Activated naive CD4-positive, alpha-beta T cell treated with anti-CD3 and anti-CD28 coated beads, Interleukin-2, amount 50 U/mL, for 72 hours (primary cell): ENCODE measurements at regions not wholly inside any gene's neighbourhood (a gene's known extent, or its start where the extent isn't known, plus 50 kb on each side); places are given as distances from the start of the nearest gene placed in this dataset.

ENCODE experiments used
- ATAC-seq, 2 donors: fragments of 150-1000 bp; cut with Tn5 transposase; 2 replicates each; pipeline ENCODE4 v1.10.0; 2021; ENCODE audit warnings: mild to moderate bottlenecking in 2 of 2, moderate library complexity in 2 of 2
- DNase-seq, 2 donors: peaks; one replicate each; pipeline ENCODE4 v3.0.0; 2021 to 2022; ENCODE audit warnings: low spot score in 2 of 2
- H3K27ac Mint-ChIP-seq, 2 donors: one replicate each; pipeline ENCODE4 v1.8.0; 2022; ENCODE audit warnings: mild to moderate bottlenecking in 2 of 2, mixed read lengths in 2 of 2
- H3K36me3 Mint-ChIP-seq, 2 donors: one replicate each; pipeline ENCODE4 v1.8.0; 2022; ENCODE audit warnings: mixed read lengths in 2 of 2
- H3K9me3 Mint-ChIP-seq, 2 donors: one replicate each; pipeline ENCODE4 v1.8.0; 2022; ENCODE audit warnings: mixed read lengths in 2 of 2

DNA sequence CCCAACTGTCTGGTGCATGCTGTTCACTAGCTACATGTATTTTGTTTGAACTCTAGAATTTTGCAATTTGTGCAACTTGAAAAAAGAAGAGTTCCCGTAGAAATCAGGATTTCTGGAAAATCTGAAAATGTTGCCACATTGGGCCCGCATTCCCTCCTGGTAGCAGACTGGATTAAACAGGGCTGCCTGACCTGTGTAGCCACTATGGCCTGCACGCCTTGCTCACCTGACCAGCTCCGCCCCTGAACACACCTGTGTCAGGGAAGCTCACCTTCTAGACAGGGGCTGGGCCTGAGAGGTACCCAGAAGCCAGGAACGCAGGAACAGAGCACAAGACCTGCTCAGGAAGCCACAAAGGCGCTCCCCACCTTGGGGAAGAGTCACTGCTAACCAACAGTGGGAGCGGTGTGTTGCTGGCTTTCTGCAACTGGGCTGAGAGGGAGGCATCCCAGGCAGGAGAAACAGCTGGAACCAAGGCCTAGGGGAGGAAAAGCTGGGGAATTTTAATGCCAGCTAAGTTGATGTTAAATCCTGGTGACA, 106.5 kb downstream of the UQCRFS1 start:
- no peak for DNase-seq
- Mint-ChIP-seq H3K36me3 (no peaks in the 10 kb centered on the region), H3K9me3 (peaks cover 4 to 19% of the 10 kb centered on the region in 2 donors), H3K27ac (no peak overlapping the region)
- no peak for ATAC-seq

DNA sequence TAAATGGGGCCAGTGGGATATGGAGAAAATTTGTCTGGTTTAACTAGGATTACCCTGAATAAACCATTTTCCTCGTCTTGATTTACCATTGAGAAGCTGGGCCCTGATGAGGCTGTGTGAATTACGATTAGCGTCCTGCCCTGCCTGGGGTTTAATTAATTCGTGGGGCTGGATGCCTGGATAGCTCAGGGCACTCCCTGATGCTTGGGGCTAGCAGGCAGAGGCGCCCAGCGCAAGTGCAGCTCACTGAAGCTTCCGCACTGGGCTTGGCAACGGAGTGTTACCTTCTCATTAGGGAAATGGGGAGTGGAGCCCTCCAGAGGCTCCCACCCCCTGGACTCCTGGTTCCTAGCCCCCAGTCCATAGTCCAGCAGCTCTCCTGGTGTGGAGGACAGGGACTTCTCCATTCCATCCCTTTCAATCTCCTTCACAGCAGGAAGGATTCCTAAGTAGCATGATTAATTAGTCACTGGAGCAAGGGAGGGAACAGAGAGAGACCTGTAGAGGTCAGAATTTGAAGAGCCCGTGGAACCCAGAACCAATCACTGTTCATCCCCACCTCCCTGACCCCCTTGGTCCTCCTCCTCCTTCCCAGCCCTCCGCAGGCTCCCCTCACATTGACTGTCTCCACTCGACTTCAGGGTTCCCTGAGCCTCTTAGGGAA, 107.2 kb downstream of the UQCRFS1 start:
- no peak for DNase-seq
- Mint-ChIP-seq H3K9me3 (peaks cover 5 to 20% of the 10 kb centered on the region in 2 donors), H3K36me3 (peaks cover 0 to under 1% of the 10 kb centered on the region in 2 donors), H3K27ac (no peak overlapping the region)
- no peak for ATAC-seq

DNA sequence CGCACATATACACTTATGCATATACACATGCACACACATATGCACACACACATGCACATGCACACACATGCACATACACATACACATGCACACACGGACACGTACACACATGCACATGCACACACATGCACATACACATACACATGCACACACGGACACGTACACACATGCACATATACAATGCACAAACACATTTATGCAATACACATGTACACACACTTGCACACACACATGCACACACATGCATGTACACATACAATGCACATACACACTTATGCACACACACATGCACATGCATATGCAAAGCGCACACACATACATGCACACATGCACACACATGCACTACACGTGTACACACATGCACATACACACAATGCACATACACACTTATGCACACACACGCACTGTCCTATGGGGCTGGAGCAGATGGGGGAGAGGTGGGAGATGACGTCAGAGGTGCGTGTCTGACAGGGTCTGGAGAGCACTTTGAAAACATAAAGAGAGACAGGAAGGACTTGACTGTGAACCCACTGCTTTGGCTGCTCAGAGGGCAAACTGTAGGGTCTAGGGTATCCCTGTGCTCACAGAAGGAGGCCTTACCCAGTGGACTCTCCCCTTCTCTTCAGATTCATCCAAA, 108.2 kb downstream of the UQCRFS1 start:
- peaks cover 0 to 5% of the 10 kb centered on the region in 2 donors for H3K36me3 Mint-ChIP-seq
- DNase-seq (no peak), ATAC-seq (no peak)
- H3K27ac Mint-ChIP-seq: no peak overlapping the region
- peaks cover 9 to 24% of the 10 kb centered on the region in 2 donors for H3K9me3 Mint-ChIP-seq

DNA sequence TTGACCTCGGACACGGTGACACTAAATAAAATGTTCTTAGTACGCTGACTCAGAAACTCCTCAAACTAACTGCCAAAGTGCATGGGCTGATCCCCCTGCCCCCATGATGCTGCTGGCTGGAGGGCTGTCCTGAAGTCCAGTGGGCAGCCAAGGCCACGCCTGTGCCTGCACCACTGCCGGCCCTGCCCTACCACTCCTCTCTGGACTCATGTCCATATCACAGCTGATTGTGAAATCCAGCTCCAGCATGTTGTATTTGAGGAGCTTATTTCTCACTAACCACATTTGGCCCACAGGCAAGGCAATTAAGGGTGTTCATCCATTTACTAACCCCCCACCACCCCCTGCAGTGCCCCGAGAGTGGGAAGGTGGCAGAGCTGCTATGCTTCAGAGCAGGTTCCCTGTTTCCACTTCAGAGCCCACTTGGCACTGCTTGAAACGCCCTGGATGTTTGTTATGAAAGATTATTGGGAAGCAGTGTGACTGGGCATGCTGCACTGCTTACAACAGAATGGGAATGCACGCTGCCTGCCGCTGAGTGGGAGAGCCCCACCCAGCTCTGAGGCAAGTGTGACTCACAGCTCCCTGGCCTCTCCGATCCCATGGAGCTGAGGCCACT, 114.0 kb downstream of the UQCRFS1 start:
- H3K27ac Mint-ChIP-seq: no peak overlapping the region
- no peak for ATAC-seq
- H3K36me3 Mint-ChIP-seq: peaks cover 0 to 5% of the 10 kb centered on the region in 2 donors
- H3K9me3 Mint-ChIP-seq: peaks cover 4 to 10% of the 10 kb centered on the region in 2 donors
- DNase-seq: no peak

DNA sequence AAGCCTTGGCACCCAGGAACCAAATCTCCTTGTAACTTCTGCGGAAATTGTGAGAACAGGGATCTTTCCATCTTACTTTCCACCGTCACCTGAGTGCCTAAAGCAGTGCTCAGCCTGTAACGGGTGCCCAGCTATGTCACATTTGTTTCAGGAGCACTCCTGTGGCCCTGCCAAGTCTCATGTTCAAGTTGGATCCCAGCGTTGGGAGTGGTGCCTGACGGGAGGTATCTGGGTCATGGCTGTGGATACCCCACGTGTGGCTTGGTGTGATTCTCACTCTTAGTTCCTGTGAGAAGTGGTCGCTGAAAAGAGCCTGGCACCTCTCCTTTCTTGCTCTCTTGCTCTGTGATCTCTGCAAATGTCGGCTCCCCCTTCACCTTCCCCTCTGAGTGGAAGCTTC, 114.9 kb downstream of the UQCRFS1 start:
- Mint-ChIP-seq H3K9me3 (peaks cover 4% of the 10 kb centered on the region in 2 donors), H3K27ac (no peak overlapping the region), H3K36me3 (peaks cover 0 to 5% of the 10 kb centered on the region in 2 donors)
- DNase-seq (no peak), ATAC-seq (no peak)

DNA sequence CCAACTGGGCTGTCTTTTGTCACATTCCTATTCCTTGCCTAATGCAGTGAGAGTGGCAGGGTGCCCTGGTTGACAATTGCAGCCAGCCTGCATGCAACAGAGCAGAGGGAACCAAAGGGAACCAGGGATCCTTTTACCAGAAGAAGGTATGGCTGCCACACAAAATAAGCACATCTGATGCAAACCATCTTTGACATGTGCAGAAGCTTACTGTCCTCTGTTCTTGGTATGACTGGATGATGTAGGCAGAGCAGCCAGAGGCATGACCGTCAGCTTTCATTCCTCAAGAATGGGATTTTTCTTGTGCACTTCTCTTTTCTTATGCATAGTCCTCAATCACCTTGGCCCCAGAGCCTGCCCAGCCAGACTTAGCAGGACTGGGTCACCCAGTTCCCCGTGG, 116.1 kb downstream of the UQCRFS1 start:
- no peak overlapping the region for H3K27ac Mint-ChIP-seq
- peaks cover 0 to 5% of the 10 kb centered on the region in 2 donors for H3K36me3 Mint-ChIP-seq
- H3K9me3 Mint-ChIP-seq: peaks cover 4% of the 10 kb centered on the region in 2 donors
- DNase-seq (no peak), ATAC-seq (no peak)

DNA sequence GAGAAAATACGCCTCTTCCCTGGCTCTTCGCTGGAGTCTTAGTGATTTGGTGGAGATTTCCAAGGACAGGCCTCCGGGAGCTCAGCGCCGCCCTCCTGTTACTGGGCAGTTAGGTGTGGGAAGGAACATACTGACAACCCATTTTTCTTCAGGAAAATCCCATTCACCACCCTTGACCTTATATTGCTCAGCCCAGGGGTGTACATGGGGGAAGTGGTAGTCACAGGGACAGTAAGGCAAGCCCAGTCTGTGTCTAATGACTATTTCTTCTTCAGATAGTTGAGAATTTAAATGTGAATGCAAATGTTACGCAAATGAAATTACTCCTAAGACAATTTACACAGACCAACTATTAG, 119.4 kb downstream of the UQCRFS1 start:
- ATAC-seq (no peak), DNase-seq (no peak)
- H3K9me3 Mint-ChIP-seq: no peaks in the 10 kb centered on the region
- H3K36me3 Mint-ChIP-seq: no peaks in the 10 kb centered on the region
- H3K27ac Mint-ChIP-seq: no peak overlapping the region

DNA sequence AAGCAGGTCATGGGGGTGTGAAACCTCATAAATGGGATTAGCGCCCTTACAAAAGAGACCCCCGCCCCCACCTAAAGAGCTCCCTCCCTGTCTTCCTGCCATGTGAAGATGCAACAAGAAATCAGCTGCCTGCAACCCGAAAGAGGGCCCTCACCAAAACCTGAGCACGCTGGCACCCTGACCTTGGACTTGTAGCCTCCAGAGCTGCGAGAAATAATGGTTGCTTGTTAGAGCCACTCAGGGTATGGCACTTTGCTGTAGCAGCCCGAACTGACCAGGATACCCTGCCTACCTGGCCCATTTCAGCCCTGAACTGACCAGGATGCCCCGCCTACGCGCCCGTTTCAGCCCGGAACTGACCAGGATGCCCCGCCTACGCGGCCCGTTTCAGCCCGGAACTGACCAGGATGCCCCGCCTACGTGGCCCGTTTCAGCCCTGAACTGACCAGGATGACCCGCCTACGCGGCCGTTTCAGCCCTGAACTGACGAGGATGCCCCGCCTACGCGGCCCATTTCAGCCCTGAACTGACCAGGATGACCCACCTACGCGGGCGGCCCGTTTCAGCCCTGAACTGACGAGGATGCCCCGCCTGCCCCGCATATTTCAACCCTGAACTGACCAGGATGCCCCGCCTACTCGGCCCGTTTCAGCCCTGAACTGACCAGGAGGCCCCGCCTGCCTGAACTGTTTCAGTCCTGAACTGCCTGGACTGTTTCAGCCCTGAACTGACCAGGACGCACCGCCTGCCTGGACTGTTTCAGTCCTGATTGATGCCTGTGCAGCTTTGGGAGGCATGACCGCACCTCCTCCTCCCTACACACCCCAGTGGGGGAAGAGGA, 120.0 kb downstream of the UQCRFS1 start:
- Mint-ChIP-seq H3K9me3 (no peaks in the 10 kb centered on the region), H3K27ac (no peak overlapping the region), H3K36me3 (no peaks in the 10 kb centered on the region)
- ATAC-seq (no peak), DNase-seq (no peak)

DNA sequence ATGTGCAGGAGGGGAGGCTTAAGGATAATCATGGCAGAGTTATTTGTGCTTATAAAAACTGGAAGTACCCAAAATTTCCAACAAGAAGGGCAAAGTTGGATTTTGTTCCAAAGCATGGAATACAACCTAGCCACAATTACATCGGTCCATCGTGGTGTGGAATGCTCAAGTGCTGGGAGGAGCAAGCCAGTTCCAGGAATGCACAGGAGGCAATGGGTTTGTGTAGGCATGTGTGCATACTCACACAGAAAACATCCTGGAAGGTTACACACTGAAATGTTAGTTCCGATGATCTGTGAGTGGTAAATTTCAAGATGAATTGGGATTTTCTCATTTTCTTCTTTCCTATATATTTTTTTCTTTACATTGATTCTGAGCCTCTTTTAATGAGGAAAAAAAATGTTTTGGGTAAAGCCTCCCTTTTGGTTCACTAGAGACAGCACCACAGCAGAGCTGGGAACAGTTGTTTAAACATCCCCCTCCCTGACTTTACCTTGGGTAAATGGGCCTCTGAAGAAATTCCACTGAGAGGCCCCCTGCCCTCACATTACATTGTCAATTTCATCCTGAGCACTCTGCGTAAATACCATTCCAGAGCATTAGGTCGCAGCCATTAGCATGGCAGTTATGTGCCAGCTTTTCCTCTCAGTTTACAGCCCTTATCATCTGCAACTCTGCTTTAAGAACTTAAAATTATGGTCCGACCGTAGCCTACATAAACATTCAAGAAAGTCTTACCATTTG, 122.0 kb downstream of the UQCRFS1 start:
- no peaks in the 10 kb centered on the region for H3K36me3 Mint-ChIP-seq
- no peaks in the 10 kb centered on the region for H3K9me3 Mint-ChIP-seq
- no peak overlapping the region for H3K27ac Mint-ChIP-seq

DNA sequence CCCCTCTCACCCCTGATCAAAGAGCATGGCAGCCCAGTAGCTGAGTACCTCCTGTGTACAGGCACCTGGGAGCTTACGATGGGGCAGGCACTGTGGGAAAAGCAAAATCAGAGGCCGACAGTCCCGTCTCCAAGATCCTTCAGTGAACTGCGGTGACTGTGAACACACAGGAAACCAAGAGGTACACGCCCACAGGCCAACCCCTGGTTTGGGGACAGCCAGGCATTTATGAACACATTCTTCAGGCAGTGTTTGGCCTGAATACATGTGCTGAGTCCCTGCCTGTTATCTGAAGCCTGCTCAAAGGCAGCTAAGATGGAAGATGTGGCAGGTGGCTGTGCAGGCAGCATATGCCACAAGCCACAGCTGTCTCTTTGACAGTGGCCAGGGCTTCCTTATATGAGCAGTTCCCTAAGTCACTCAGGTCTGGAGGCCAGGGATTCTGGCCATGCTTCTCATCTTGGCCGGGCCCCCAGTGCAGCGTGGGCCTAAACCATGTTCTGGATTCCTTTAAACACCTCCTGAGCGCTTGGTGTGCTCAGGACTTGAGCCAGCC, 123.6 kb downstream of the UQCRFS1 start:
- Mint-ChIP-seq H3K9me3 (no peaks in the 10 kb centered on the region), H3K27ac (no peak overlapping the region), H3K36me3 (no peaks in the 10 kb centered on the region)
- no peak for ATAC-seq
- no peak for DNase-seq

More for the DNA sequence above, 122.0 kb downstream of the UQCRFS1 start:
- no peak for DNase-seq
- ATAC-seq: no peak

DNA sequence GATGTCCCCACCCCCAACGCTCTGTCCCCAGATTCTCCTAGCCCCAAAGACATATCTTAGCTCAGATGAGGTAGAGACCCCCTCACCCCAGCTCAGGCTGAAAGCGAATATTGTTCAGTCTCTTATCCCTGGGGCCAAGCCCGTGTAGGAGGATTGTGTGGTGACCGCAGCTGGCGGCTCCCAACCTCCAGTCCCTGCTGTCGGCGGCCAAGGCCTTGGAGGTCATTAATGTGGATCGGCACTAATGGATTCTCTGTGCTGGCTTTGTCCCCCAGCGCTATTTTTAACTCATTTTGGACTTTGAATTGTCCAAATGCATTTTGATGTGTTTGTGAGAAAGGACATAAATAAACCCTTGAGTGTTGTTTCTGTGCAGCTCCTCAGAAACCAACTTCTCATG, 124.2 kb downstream of the UQCRFS1 start:
- Mint-ChIP-seq H3K9me3 (no peaks in the 10 kb centered on the region), H3K36me3 (no peaks in the 10 kb centered on the region), H3K27ac (no peak overlapping the region)
- ATAC-seq: no peak
- DNase-seq: no peak

DNA sequence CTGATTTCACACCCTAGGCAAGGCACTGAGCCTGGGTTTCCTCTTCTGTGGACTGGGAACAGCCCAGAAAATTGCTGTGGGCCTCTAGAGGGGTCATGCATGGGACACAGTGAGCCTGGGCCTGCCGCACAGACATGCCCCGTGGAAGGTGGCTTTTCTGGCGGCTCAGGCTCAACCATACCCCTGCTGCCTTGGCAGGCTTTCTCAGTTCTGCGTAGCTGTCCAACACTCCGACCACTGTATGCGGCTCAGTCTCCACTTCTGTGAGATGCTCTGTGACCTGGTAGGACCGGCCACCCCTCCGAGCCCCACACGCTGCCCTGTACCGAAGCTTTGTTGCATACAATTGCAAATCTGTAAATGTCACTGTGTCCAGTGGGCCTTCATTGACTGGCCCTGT, 126.3 kb downstream of the UQCRFS1 start:
- Mint-ChIP-seq H3K36me3 (no peaks in the 10 kb centered on the region), H3K27ac (no peak overlapping the region), H3K9me3 (no peaks in the 10 kb centered on the region)
- ATAC-seq (no peak), DNase-seq (no peak)

DNA sequence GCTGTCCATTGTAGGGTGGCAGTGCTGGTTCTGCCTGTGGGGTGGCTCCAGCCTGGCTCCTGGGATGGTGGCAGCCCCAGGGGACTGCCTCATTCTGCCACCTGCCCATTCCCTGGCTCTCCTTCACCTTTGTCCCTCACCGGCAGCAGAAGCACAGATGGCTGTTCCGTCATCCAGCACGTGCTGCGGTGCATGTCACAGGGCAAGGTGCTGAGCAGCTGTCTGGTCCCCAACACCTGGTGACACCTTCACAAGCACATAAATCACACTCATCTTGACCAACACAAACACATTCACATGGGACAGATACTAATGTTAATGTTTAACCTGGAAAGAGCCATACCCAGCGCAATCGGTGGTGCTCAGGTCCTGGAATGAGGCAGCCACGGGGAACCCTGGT, 126.8 kb downstream of the UQCRFS1 start:
- no peak for DNase-seq
- Mint-ChIP-seq H3K9me3 (no peaks in the 10 kb centered on the region), H3K36me3 (no peaks in the 10 kb centered on the region), H3K27ac (no peak overlapping the region)
- no peak for ATAC-seq

DNA sequence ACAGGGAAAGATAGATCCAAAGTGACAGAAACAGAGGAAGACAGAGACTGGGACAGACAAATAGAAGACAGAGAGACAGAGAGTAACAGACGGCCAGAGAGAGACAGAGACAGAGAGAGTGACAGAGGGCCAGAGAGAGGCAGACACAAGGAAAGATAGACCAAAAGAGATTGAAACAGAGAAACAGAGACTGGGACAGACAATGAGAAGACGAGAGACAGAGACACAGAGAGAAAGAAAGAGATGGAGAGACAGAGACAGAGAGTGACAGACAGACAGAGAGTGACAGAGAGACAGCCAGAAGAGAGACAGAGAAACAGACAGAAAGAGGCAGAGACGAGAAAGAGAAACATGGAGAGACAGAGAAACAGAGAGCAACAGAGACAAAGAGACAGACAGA, 127.3 kb downstream of the UQCRFS1 start:
- Mint-ChIP-seq H3K27ac (no peak overlapping the region), H3K36me3 (no peaks in the 10 kb centered on the region), H3K9me3 (no peaks in the 10 kb centered on the region)
- DNase-seq: no peak
- no peak for ATAC-seq

DNA sequence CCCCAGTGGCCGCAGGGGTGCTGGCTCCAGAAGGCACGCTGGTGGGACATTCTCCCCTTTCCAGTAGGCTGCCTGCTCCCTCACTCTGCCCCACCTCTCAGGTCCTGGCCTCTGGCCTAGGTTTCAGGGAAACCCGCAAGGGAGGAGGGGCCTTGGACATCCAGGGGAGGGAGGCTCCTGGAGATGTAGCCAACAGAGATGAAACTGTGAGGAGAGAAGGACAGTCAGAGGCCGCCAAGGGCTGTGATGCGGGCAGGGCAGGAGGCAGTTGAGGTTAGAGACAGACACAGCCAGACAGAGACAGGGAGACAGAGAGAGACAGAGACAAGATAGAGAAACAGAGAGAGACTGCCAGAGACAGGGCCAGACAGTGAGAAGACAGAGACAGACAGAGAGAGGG, 127.7 kb downstream of the UQCRFS1 start:
- DNase-seq (no peak), ATAC-seq (no peak)
- H3K9me3 Mint-ChIP-seq: no peaks in the 10 kb centered on the region
- no peaks in the 10 kb centered on the region for H3K36me3 Mint-ChIP-seq
- H3K27ac Mint-ChIP-seq: no peak overlapping the region

DNA sequence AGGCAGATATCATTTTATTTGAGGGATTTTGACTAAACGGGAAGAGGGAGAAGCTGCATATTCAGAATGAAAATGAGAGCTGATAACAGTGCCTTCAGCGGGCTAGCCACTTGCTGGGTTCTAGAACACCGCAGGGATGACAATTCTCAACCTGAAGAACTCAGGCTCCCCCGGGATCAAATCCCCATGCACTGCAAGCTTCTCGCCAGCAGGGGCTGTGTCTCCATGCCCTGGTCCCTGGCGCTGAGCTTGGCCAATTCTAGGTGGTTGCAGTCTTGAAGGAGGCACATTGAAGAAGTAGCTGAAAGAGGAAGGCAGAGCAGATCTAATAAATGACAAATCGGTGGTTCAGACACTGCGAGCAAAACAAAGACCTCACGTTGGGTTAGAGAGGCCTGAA, 128.7 kb downstream of the UQCRFS1 start:
- Mint-ChIP-seq H3K36me3 (no peaks in the 10 kb centered on the region), H3K27ac (no peak overlapping the region), H3K9me3 (no peaks in the 10 kb centered on the region)
- ATAC-seq (no peak), DNase-seq (no peak)
